ENCODE measurements at regions not wholly inside any gene's neighbourhood (a gene's known extent, or its start where the extent isn't known, plus 50 kb on each side); places are given as distances from the start of the nearest gene placed in this dataset.

DNA sequence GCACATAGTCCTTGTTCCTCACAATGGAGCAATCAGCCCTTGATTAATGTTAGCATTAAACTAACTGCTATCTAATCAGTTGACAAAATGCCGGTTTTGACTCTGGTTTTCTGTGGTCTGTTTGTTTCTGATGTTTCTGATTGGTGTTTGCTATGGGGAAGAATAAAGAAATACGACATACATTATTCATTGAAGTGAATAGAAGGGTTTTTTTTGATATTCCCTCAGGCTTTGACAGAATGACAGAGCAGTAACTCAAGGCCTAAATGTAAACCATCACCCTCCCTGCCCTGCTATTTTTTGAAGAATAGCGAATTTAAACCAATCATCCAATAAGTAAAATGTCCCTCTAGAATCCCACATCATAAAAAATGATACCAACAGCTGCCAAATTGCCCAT lies 65.5 kb upstream of the HS3ST1 start (continued):
- TF ChIP-seq, protein P1, sequence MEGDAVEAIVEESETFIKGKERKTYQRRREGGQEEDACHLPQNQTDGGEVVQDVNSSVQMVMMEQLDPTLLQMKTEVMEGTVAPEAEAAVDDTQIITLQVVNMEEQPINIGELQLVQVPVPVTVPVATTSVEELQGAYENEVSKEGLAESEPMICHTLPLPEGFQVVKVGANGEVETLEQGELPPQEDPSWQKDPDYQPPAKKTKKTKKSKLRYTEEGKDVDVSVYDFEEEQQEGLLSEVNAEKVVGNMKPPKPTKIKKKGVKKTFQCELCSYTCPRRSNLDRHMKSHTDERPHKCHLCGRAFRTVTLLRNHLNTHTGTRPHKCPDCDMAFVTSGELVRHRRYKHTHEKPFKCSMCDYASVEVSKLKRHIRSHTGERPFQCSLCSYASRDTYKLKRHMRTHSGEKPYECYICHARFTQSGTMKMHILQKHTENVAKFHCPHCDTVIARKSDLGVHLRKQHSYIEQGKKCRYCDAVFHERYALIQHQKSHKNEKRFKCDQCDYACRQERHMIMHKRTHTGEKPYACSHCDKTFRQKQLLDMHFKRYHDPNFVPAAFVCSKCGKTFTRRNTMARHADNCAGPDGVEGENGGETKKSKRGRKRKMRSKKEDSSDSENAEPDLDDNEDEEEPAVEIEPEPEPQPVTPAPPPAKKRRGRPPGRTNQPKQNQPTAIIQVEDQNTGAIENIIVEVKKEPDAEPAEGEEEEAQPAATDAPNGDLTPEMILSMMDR (IDR thresholded peaks at IDR 0.05 in 2 of 3, conservative IDR thresholded peaks at IDR 0.05 in 1 of 3; ENCODE audit: borderline replicate concordance in 1 of 3, insufficient read depth in 1 of 3, low read depth in 2 of 3, low read length in 2 of 3): no peak
- TF ChIP-seq SIN3A (IDR thresholded peaks at IDR 0.05; ENCODE audit: low read depth) (no peak), POLR2A (IDR thresholded peaks at IDR 0.05; ENCODE audit: borderline replicate concordance, extremely low read depth, insufficient read depth, insufficient read length) (no peak), POLR2AphosphoS5 (IDR thresholded peaks at IDR 0.05; ENCODE audit: low read depth, low read length) (no peak), ELF1 (IDR thresholded peaks at IDR 0.05; ENCODE audit: borderline replicate concordance, low read depth) (no peak), EZH2phosphoT487 (IDR thresholded peaks at IDR 0.05; ENCODE audit: borderline replicate concordance) (no peak), EGR1 (IDR thresholded peaks at IDR 0.05; ENCODE audit: low read depth) (no peak)

DNA sequence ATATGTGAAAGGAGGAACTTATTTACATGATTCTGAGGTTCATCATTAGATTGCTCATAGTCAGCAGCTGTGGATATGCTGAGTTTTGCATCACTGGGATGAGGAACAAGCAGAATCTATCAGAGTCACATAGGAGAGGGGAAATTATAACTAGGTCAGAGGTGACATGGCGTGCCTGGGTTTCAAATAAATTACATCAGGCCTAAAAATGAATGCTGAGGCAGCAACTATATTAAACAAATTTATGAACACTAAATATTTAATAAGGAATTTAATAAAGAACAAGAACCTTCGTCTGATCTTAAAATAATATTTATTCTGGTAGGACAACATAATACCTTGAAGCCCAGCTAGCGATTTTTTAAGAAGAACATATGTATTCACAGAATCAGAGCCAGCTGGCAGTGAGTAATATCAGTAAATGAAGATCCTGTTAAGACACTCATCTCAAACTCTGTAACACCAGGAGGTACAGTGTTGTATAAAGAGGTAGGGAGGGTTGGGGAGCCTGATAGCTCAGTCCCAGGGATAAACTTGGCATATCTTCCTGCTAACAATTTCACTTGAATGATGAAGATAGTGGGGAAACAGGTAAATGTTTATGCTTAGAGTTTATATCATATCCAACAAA lies 60.9 kb upstream of the HS3ST1 start:
- peak; percentile 43 for ATAC-seq
- H3K9ac ChIP-seq (ENCODE audit: low read length): peak overlapping the region; percentile 9; the same call in 1 of the 2 replicates
- no peaks in the 10 kb centered on the region for H3K79me2 ChIP-seq (ENCODE audit: insufficient read depth, low read length)
- H3K9me3 ChIP-seq (ENCODE audit: control insufficient read depth in 1 of 2, insufficient read depth in 1 of 2, low read depth in 1 of 2, low read length in 2 of 2): no peaks in the 10 kb centered on the region
- H3K4me1 ChIP-seq (ENCODE audit: control insufficient read depth in 1 of 2, insufficient read depth in 2 of 2, low read length in 2 of 2): peaks cover 17 to 38% of the 10 kb centered on the region in 2 experiments; a peak in 3 of 4 replicates
- intact Hi-C loops (cut with micrococcal nuclease): loop anchor here (5.0 kb wide), 1 partner anchor 233 kb away; no protein-coding TSS in a partner anchor
- DNase-seq (ENCODE audit: low read depth, low spot score): no peak
- ChIA-PET CTCF (interaction anchor here (1.2 kb wide), 1 partner anchor 60 kb away, joined by 3 read pairs; no protein-coding TSS in a partner anchor), POLR2A (interaction anchor here (0.8 kb wide), 1 partner anchor 61 kb away, joined by 3 read pairs; the partner anchor contains the start of gene HS3ST1), RAD21 (ENCODE audit: low non-redundant PET in 1 of 2, low total read pairs in 2 of 2, uncharacterized antibody in 2 of 2, unreplicated experiment in 2 of 2) (no interaction called here)
- H4K20me1 ChIP-seq (ENCODE audit: insufficient read depth): no peaks in the 10 kb centered on the region
- H3K27ac ChIP-seq (ENCODE audit: low read depth, low read length): no peak overlapping the region
- no peak overlapping the region for H3K4me3 ChIP-seq (replicated peaks in 1 of 2; ENCODE audit: low read depth in 1 of 2, low read length in 2 of 2)
- H3K36me3 ChIP-seq (ENCODE audit: control insufficient read depth in 1 of 2, insufficient read depth in 2 of 2, low read length in 2 of 2): no peaks in the 10 kb centered on the region
- H3K4me2 ChIP-seq (ENCODE audit: low read length): peak overlapping the region; percentile 38
- no TSS peak for BruUV-seq (replicated peaks)
- no peaks in the 10 kb centered on the region for H3K27me3 ChIP-seq (ENCODE audit: insufficient read depth, low read length)
- no peak for TF ChIP-seq CBX3 (IDR thresholded peaks at IDR 0.05; ENCODE audit: low read depth)
- no peak for TF ChIP-seq ELF1 (IDR thresholded peaks at IDR 0.05; ENCODE audit: borderline replicate concordance, low read depth)
- TF ChIP-seq, protein P2, sequence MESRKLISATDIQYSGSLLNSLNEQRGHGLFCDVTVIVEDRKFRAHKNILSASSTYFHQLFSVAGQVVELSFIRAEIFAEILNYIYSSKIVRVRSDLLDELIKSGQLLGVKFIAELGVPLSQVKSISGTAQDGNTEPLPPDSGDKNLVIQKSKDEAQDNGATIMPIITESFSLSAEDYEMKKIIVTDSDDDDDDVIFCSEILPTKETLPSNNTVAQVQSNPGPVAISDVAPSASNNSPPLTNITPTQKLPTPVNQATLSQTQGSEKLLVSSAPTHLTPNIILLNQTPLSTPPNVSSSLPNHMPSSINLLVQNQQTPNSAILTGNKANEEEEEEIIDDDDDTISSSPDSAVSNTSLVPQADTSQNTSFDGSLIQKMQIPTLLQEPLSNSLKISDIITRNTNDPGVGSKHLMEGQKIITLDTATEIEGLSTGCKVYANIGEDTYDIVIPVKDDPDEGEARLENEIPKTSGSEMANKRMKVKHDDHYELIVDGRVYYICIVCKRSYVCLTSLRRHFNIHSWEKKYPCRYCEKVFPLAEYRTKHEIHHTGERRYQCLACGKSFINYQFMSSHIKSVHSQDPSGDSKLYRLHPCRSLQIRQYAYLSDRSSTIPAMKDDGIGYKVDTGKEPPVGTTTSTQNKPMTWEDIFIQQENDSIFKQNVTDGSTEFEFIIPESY (IDR thresholded peaks at IDR 0.05; ENCODE audit: extremely low read depth, insufficient replicate concordance, low read length): no peak
- TF ChIP-seq SP1 (IDR thresholded peaks at IDR 0.05; ENCODE audit: low read depth): no peak
- no peak for TF ChIP-seq ZFX (IDR thresholded peaks at IDR 0.05)
- no peak for TF ChIP-seq SIN3A (IDR thresholded peaks at IDR 0.05; ENCODE audit: low read depth)
- no peak for TF ChIP-seq POLR2A (IDR thresholded peaks at IDR 0.05; ENCODE audit: borderline replicate concordance, extremely low read depth, insufficient read depth, insufficient read length)
- no peak for TF ChIP-seq EZH2phosphoT487 (IDR thresholded peaks at IDR 0.05; ENCODE audit: borderline replicate concordance)
- H3K9me2 ChIP-seq (ENCODE audit: insufficient read depth): no peaks in the 10 kb centered on the region
- peak overlapping the region; percentile 74 for H2AFZ ChIP-seq (ENCODE audit: low read depth, low read length, poor library complexity, severe bottlenecking)
